ENCODE measurements at regions not wholly inside any gene's neighbourhood (a gene's known extent, or its start where the extent isn't known, plus 50 kb on each side); places are given as distances from the start of the nearest gene placed in this dataset.
A peak's percentile ranks its signal among the peaks of the same experiment; 100 is the strongest.

- Histone ChIP-seq H3K27ac (no peak overlapping the region), H3K9ac (no peak overlapping the region), H4K20me1 (peaks cover 0 to 32% (median 6%) of the 10 kb centered on the region in 11 experiments; a peak in 10 of 22 replicates), H3K4me2 (no peak overlapping the region), H3K36me3 (peaks cover 6 to 83% (median 62%) of the 10 kb centered on the region in 11 experiments; a peak in 21 of 22 replicates), H3K9me3 (replicated peaks in 1 of 11) (peaks cover 27 to 50% (median 38%) of the 10 kb centered on the region in 11 experiments), H3K27me3 (no peaks in the 10 kb centered on the region), H3K4me1 (peaks cover 17 to 52% (median 33%) of the 10 kb centered on the region in 10 experiments; a peak in 19 of 20 replicates), H3K4me3 (no peak overlapping the region)
- TF ChIP-seq Cebpa-rat (IDR thresholded peaks at IDR 0.05): no peak
Measured at GRCh38 chr1:201767339-201767738, 61.6 kb upstream of the IPO9 start.

GRCh38 chr1:201769072-201769471 is 59.9 kb upstream of the IPO9 start:
- no peak overlapping the region for H3K9ac ChIP-seq
- H3K9me3 ChIP-seq (replicated peaks in 1 of 11): peaks cover 28 to 52% (median 41%) of the 10 kb centered on the region in 11 experiments
- H3K4me3 ChIP-seq: no peak overlapping the region
- H3K4me1 ChIP-seq: peaks cover 10 to 52% (median 26%) of the 10 kb centered on the region in 10 experiments; a peak in 19 of 20 replicates
- H3K27ac ChIP-seq: no peak overlapping the region
- H3K36me3 ChIP-seq: peaks cover 6 to 84% (median 62%) of the 10 kb centered on the region in 11 experiments; a peak in 21 of 22 replicates
- no peak for TF ChIP-seq Cebpa-rat (IDR thresholded peaks at IDR 0.05)
- peak overlapping the region in 4 of 11 experiments; percentile 27 to 60 (median 48); a peak in 6 of 22 replicates for H3K4me2 ChIP-seq
- peaks cover 0 to 26% (median 2%) of the 10 kb centered on the region in 11 experiments; a peak in 7 of 22 replicates for H4K20me1 ChIP-seq
- no peaks in the 10 kb centered on the region for H3K27me3 ChIP-seq

GRCh38 chr1:201769966-201770365 is 59.0 kb upstream of the IPO9 start:
- H3K27me3 ChIP-seq: no peaks in the 10 kb centered on the region
- peaks cover 0 to 24% (median 6%) of the 10 kb centered on the region in 11 experiments; a peak in 7 of 22 replicates for H4K20me1 ChIP-seq
- H3K9ac ChIP-seq: no peak overlapping the region
- peak overlapping the region in 2 of 11 experiments; percentile 19 to 41; a peak in 3 of 22 replicates for H3K27ac ChIP-seq
- H3K4me1 ChIP-seq: peaks cover 6 to 43% (median 26%) of the 10 kb centered on the region in 10 experiments; a peak in 17 of 20 replicates
- H3K4me2 ChIP-seq: peak overlapping the region in 6 of 11 experiments; percentile 2 to 60 (median 46); a peak in 9 of 22 replicates
- H3K9me3 ChIP-seq (replicated peaks in 1 of 11): peaks cover 28 to 52% (median 41%) of the 10 kb centered on the region in 11 experiments
- peaks cover 6 to 84% (median 59%) of the 10 kb centered on the region in 11 experiments; a peak in 21 of 22 replicates for H3K36me3 ChIP-seq
- no peak for TF ChIP-seq Cebpa-rat (IDR thresholded peaks at IDR 0.05)
- peak overlapping the region in 1 of 10 experiments; percentile 12; a peak in 1 of 20 replicates for H3K4me3 ChIP-seq

GRCh38 chr1:201771466-201771865 is 57.5 kb upstream of the IPO9 start:
- Histone ChIP-seq H3K27me3 (no peaks in the 10 kb centered on the region), H3K9ac (no peak overlapping the region), H4K20me1 (peaks cover 0 to 24% (median 6%) of the 10 kb centered on the region in 11 experiments; a peak in 7 of 22 replicates), H3K27ac (no peak overlapping the region), H3K9me3 (replicated peaks in 1 of 11) (peaks cover 28 to 52% (median 41%) of the 10 kb centered on the region in 11 experiments), H3K4me2 (no peak overlapping the region), H3K4me1 (peaks cover under 1 to 29% (median 13%) of the 10 kb centered on the region in 10 experiments; a peak in 15 of 20 replicates), H3K4me3 (0 out of 20 replicates have a peak overlapping the region, but pooled peaks of 1 of the 10 experiments have one; percentile 12), H3K36me3 (peaks cover 6 to 91% (median 72%) of the 10 kb centered on the region in 11 experiments; a peak in 21 of 22 replicates)
- TF ChIP-seq Cebpa-rat (IDR thresholded peaks at IDR 0.05): no peak

GRCh38 chr1:201772178-201772577 is 56.8 kb upstream of the IPO9 start:
- Histone ChIP-seq H3K27ac (no peak overlapping the region), H3K9me3 (replicated peaks in 1 of 11) (peaks cover 28 to 52% (median 41%) of the 10 kb centered on the region in 11 experiments), H3K4me3 (no peak overlapping the region), H4K20me1 (peaks cover 0 to 28% (median 6%) of the 10 kb centered on the region in 11 experiments; a peak in 7 of 22 replicates), H3K9ac (no peak overlapping the region), H3K36me3 (peaks cover 6 to 98% (median 73%) of the 10 kb centered on the region in 11 experiments; a peak in 21 of 22 replicates), H3K4me1 (peaks cover 0 to 29% (median 13%) of the 10 kb centered on the region in 10 experiments; a peak in 11 of 20 replicates), H3K27me3 (no peaks in the 10 kb centered on the region), H3K4me2 (no peak overlapping the region)
- TF ChIP-seq Cebpa-rat (IDR thresholded peaks at IDR 0.05): no peak

- peaks cover 0 to 43% (median 6%) of the 10 kb centered on the region in 11 experiments; a peak in 7 of 22 replicates for H4K20me1 ChIP-seq
- TF ChIP-seq Cebpa-rat (IDR thresholded peaks at IDR 0.05): no peak
- peaks cover 28 to 38% (median 35%) of the 10 kb centered on the region in 11 experiments for H3K9me3 ChIP-seq (replicated peaks in 1 of 11)
- peaks cover 0 to 21% (median 12%) of the 10 kb centered on the region in 10 experiments; a peak in 11 of 20 replicates for H3K4me1 ChIP-seq
- H3K27ac ChIP-seq: no peak overlapping the region
- no peak overlapping the region for H3K4me3 ChIP-seq
- no peaks in the 10 kb centered on the region for H3K27me3 ChIP-seq
- H3K9ac ChIP-seq: no peak overlapping the region
- no peak overlapping the region for H3K4me2 ChIP-seq
- H3K36me3 ChIP-seq: peaks cover 6 to 98% (median 61%) of the 10 kb centered on the region in 11 experiments; a peak in 21 of 22 replicates
Measured at GRCh38 chr1:201773764-201774163, 55.2 kb upstream of the IPO9 start.

- Histone ChIP-seq H3K9me3 (replicated peaks in 1 of 11) (peaks cover 28 to 32% (median 31%) of the 10 kb centered on the region in 11 experiments), H3K9ac (no peak overlapping the region), H3K4me1 (peaks cover 0 to 16% (median 7%) of the 10 kb centered on the region in 10 experiments; a peak in 11 of 20 replicates), H4K20me1 (peaks cover 0 to 47% (median 6%) of the 10 kb centered on the region in 11 experiments; a peak in 7 of 22 replicates), H3K4me3 (no peak overlapping the region), H3K27ac (no peak overlapping the region), H3K36me3 (peaks cover 6 to 97% (median 59%) of the 10 kb centered on the region in 11 experiments; a peak in 21 of 22 replicates), H3K27me3 (no peaks in the 10 kb centered on the region), H3K4me2 (no peak overlapping the region)
- TF ChIP-seq Cebpa-rat (IDR thresholded peaks at IDR 0.05): no peak
Measured at GRCh38 chr1:201774224-201774982, 54.6 kb upstream of the IPO9 start.

- H3K4me1 ChIP-seq: peaks cover 0 to 11% (median 3%) of the 10 kb centered on the region in 10 experiments; a peak in 10 of 20 replicates
- no peaks in the 10 kb centered on the region for H3K27me3 ChIP-seq
- peaks cover 6 to 97% (median 61%) of the 10 kb centered on the region in 11 experiments; a peak in 21 of 22 replicates for H3K36me3 ChIP-seq
- no peak overlapping the region for H3K4me2 ChIP-seq
- H4K20me1 ChIP-seq: peaks cover 0 to 47% (median 6%) of the 10 kb centered on the region in 11 experiments; a peak in 7 of 22 replicates
- H3K4me3 ChIP-seq: no peak overlapping the region
- no peak overlapping the region for H3K27ac ChIP-seq
- H3K9me3 ChIP-seq (replicated peaks in 1 of 11): peaks cover 24 to 28% (median 26%) of the 10 kb centered on the region in 11 experiments
- no peak for TF ChIP-seq Cebpa-rat (IDR thresholded peaks at IDR 0.05)
- no peak overlapping the region for H3K9ac ChIP-seq
Measured at GRCh38 chr1:201774983-201775344, 54.0 kb upstream of the IPO9 start.

Measured in BLaER1 treated with 17β-estradiol and CSF1 and Interleukin-3, amounts not matched to agents 10 nM and 100 nM (cell line).